CD8-positive, alpha-beta memory T cell (primary cell): ENCODE measurements at regions not wholly inside any gene's neighbourhood (a gene's known extent, or its start where the extent isn't known, plus 50 kb on each side); places are given as distances from the start of the nearest gene placed in this dataset.
"Not testable (repeated sequence)": the region's sequence is repeated elsewhere in the genome, so short reads cannot be mapped to it uniquely, and the experiment has no call there.

Experiments
- CTCF ChIA-PET: fragments of 350-600 bp; sonication (Branson Sonifier 250); formaldehyde crosslinking; loops from one replicate; lab custom pipeline; 2021; ENCODE audit warnings: antibody characterized with exemption; lab: Charles Lee
- POLR2A ChIA-PET: fragments of 350-600 bp; sonication (Branson Sonifier 250); formaldehyde crosslinking; loops from one replicate; lab custom pipeline; 2021; ENCODE audit warnings: antibody characterized with exemption; lab: Charles Lee
- DNase-seq, 5 donors: peaks; one replicate each; pipeline versions ENCODE4 v3.0.0 to v3.0.0-alpha.2; 2020 to 2022; ENCODE audit warnings: mixed read lengths in 1 of 5
- H3K27ac ChIP-seq: one replicate; pipeline ENCODE4 v1.7.0; 2013; ENCODE audit warnings: low read depth, mild to moderate bottlenecking, low read length, moderate library complexity
- H3K27me3 ChIP-seq: 2 replicates; pipeline ENCODE4 v1.7.0; 2013; ENCODE audit warnings: low read length, mild to moderate bottlenecking; ENCODE audit not compliant: insufficient read depth, poor library complexity, severe bottlenecking
- H3K36me3 ChIP-seq: 2 replicates; pipeline ENCODE4 v1.7.0; 2013; ENCODE audit warnings: mild to moderate bottlenecking, low read length, moderate library complexity; ENCODE audit not compliant: insufficient read depth
- H3K4me1 ChIP-seq: 2 replicates; pipeline ENCODE4 v1.7.0; 2013; ENCODE audit warnings: mild to moderate bottlenecking, low read length, moderate library complexity; ENCODE audit not compliant: insufficient read depth
- H3K4me3 ChIP-seq: 2 replicates; pipeline ENCODE4 v1.7.0; 2013; ENCODE audit warnings: mild to moderate bottlenecking, low read length
- H3K9me3 ChIP-seq: 2 replicates; pipeline ENCODE4 v1.7.0; 2013; ENCODE audit warnings: mild to moderate bottlenecking, low read length
- H3K27ac Mint-ChIP-seq, 8 donors: one replicate each; pipeline ENCODE4 v1.8.0; 2020 to 2021; ENCODE audit warnings: mixed read lengths in 8 of 8, mild to moderate bottlenecking in 6 of 8, inconsistent platforms in 3 of 8, moderate library complexity in 3 of 8
- H3K27me3 Mint-ChIP-seq, 2 donors: one replicate each; pipeline ENCODE4 v1.8.0; 2020 to 2021; ENCODE audit warnings: mixed read lengths in 2 of 2, mild to moderate bottlenecking in 1 of 2, moderate library complexity in 1 of 2
- H3K36me3 Mint-ChIP-seq, 3 donors: one replicate each; pipeline ENCODE4 v1.8.0; 2020 to 2021; ENCODE audit warnings: mixed read lengths in 3 of 3, inconsistent platforms in 1 of 3, mild to moderate bottlenecking in 1 of 3
- H3K4me1 Mint-ChIP-seq, 3 donors: one replicate each; pipeline ENCODE4 v1.8.0; 2020 to 2021; ENCODE audit warnings: mixed read lengths in 3 of 3, inconsistent platforms in 1 of 3, mild to moderate bottlenecking in 1 of 3
- H3K4me3 Mint-ChIP-seq, 7 donors: one replicate each; pipeline ENCODE4 v1.8.0; 2020 to 2021; ENCODE audit warnings: mixed read lengths in 7 of 7, mild to moderate bottlenecking in 6 of 7, moderate library complexity in 4 of 7, inconsistent platforms in 2 of 7
- H3K9me3 Mint-ChIP-seq, 5 donors: one replicate each; pipeline ENCODE4 v1.8.0; 2020 to 2022; ENCODE audit warnings: mixed read lengths in 5 of 5, mild to moderate bottlenecking in 3 of 5, moderate library complexity in 2 of 5, inconsistent platforms in 1 of 5

DNA sequence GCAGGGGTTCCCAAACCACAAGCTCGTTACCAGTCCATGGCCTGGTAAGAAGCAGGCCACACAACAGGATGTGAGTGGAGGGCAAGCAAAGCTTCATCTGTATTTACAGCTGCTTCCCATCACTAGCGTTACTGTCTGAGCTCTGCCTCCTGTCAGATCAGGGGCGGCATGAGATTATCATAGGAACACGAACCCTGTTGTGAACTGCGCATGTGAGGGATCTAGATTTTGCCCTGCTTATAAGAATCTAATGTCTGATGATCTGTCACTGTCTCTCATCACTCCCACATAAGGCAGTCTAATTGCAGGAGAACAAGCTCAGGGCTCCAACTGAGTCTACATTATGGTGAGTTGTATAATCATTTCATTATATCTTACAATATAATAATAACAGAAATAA is 677.4 kb upstream of the SLITRK6 start:
- Histone ChIP-seq H3K4me3 (no peak overlapping the region), H3K36me3 (no peaks in the 10 kb centered on the region), H3K4me1 (no peaks in the 10 kb centered on the region), H3K27me3 (no peaks in the 10 kb centered on the region), H3K9me3 (no peaks in the 10 kb centered on the region), H3K27ac (no peak overlapping the region)
- no peak for DNase-seq
- ChIA-PET CTCF (no interaction called here), POLR2A (no interaction called here)
- H3K27me3 Mint-ChIP-seq: no peaks in the 10 kb centered on the region
- H3K9me3 Mint-ChIP-seq: peaks cover 3 to 29% (median 4%) of the 10 kb centered on the region in 5 donors
- H3K27ac Mint-ChIP-seq: no peak overlapping the region
- no peaks in the 10 kb centered on the region for H3K4me1 Mint-ChIP-seq
- no peak overlapping the region for H3K4me3 Mint-ChIP-seq
- H3K36me3 Mint-ChIP-seq: no peaks in the 10 kb centered on the region

DNA sequence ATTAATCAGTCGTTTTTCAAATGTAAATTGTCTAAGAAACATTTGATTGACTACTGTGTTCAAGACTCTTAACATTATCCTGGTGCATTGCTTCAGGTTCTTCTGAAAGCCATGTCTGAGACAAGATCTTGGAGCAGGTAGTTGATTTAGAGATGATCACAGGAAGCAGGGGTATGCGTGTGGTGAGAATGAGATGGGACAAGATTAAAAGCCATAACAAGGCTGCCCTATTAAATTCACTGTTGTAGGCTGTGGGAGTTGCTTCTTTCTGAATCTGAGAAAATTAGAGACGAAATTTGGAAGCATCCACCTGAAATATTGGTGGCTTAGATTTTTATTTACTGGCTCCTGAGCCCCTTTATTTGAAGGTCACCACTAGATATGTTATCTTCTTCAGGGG is 687.4 kb upstream of the SLITRK6 start:
- ChIA-PET CTCF (no interaction called here), POLR2A (no interaction called here)
- H3K4me1 Mint-ChIP-seq: peaks cover 0 to 3% (median 0%) of the 10 kb centered on the region in 3 donors
- H3K27me3 Mint-ChIP-seq: no peaks in the 10 kb centered on the region
- Histone ChIP-seq H3K36me3 (no peaks in the 10 kb centered on the region), H3K4me3 (no peak overlapping the region), H3K27ac (no peak overlapping the region), H3K27me3 (no peaks in the 10 kb centered on the region), H3K4me1 (no peaks in the 10 kb centered on the region), H3K9me3 (no peaks in the 10 kb centered on the region)
- peaks cover 2 to 18% (median 7%) of the 10 kb centered on the region in 5 donors for H3K9me3 Mint-ChIP-seq
- peak overlapping the region in 1 of 8 donors; percentile 32 for H3K27ac Mint-ChIP-seq
- no peaks in the 10 kb centered on the region for H3K36me3 Mint-ChIP-seq
- H3K4me3 Mint-ChIP-seq: peak overlapping the region in 2 of 7 donors; percentile 8 to 9
- DNase-seq: no peak

DNA sequence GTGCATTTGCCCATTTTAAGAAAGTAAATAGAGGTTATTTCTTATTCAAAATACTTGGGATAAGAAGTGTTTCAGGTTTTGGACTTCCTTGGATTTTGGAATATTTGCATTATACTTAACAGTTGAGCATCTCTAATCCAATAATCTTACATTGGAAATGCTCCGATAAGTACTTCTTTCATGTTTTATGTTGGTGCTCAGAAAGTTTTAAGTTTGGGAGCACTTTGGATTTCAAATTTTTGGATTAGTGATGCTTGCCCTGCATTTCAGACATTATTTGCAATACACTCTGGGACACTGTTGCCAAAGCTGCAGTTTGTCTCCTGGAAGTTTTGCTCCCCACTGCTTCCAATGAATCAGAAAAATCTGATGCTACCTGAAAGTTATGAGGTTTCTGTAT is 691.9 kb upstream of the SLITRK6 start:
- H3K4me1 ChIP-seq: no peaks in the 10 kb centered on the region

DNA sequence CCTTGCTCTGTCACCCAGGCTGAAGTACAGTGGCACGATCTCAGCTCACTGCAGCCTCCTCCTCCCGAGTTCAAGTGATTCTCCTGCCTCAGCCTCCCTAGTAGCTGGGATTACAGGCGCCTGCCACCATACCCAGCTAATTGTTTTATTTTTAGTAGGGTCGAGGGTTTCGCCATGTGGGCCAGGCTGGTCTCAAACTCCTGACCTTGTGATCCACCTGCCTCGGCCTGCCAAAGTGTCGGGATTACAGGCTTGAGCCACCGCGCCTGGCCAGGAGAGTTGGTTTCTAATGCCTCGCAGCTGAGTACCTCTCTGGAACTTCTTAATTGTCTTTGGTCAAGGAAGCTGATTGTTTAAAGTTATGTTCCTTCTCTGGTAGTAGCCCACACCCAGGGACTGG is 702.7 kb upstream of the SLITRK6 start:
- H3K27ac ChIP-seq, H3K27me3 Mint-ChIP-seq, H3K4me1 Mint-ChIP-seq, H3K27ac Mint-ChIP-seq, CTCF ChIA-PET, H3K9me3 ChIP-seq, H3K4me1 ChIP-seq, H3K27me3 ChIP-seq, H3K4me3 Mint-ChIP-seq, H3K4me3 ChIP-seq, DNase-seq, H3K36me3 ChIP-seq, POLR2A ChIA-PET, H3K36me3 Mint-ChIP-seq: not testable (repeated sequence)
- peaks cover 3 to 18% (median 7%) of the 10 kb centered on the region in 5 donors for H3K9me3 Mint-ChIP-seq

More for the DNA sequence above, 691.9 kb upstream of the SLITRK6 start:
- H3K4me3 ChIP-seq: no peak overlapping the region
- no peaks in the 10 kb centered on the region for H3K27me3 ChIP-seq
- no peaks in the 10 kb centered on the region for H3K9me3 ChIP-seq
- no peaks in the 10 kb centered on the region for H3K36me3 ChIP-seq
- H3K27ac Mint-ChIP-seq: no peak overlapping the region
- H3K27ac ChIP-seq: no peak overlapping the region
- ChIA-PET CTCF (no interaction called here), POLR2A (no interaction called here)
- no peaks in the 10 kb centered on the region for H3K36me3 Mint-ChIP-seq
- no peak overlapping the region for H3K4me3 Mint-ChIP-seq
- H3K9me3 Mint-ChIP-seq: peaks cover 0 to 15% (median 2%) of the 10 kb centered on the region in 5 donors
- DNase-seq: no peak
- H3K4me1 Mint-ChIP-seq: peaks cover 0 to 3% (median 0%) of the 10 kb centered on the region in 3 donors
- H3K27me3 Mint-ChIP-seq: no peaks in the 10 kb centered on the region

DNA sequence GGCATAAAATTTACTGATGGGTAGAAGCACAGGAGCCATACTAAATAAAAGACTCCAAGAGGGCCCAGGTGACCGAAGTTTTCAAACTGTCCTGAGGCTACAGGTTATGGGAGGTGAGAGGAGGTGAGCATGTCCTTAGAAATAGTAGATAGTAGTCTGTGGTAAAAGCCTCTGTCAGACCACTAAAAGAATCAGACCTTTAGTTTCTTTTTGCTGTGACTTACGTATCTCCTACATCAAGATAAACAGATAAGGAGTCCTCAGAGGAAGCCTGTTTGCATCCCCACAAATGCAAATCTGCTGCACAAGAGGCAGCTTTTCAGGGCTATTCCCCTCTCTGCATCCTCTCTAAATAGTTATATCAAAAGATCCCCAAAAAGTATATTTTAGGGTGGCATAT is 711.6 kb upstream of the SLITRK6 start:
- H3K27ac Mint-ChIP-seq: no peak overlapping the region
- no peaks in the 10 kb centered on the region for H3K36me3 ChIP-seq
- H3K36me3 Mint-ChIP-seq: peaks cover 0 to 7% (median 0%) of the 10 kb centered on the region in 3 donors
- no peak for DNase-seq
- no peak overlapping the region for H3K27ac ChIP-seq
- H3K4me1 ChIP-seq: no peaks in the 10 kb centered on the region
- CTCF ChIA-PET: no interaction called here
- no peaks in the 10 kb centered on the region for H3K27me3 ChIP-seq
- POLR2A ChIA-PET: no interaction called here
- no peaks in the 10 kb centered on the region for H3K27me3 Mint-ChIP-seq
- peaks cover 5 to 24% (median 10%) of the 10 kb centered on the region in 5 donors for H3K9me3 Mint-ChIP-seq
- no peaks in the 10 kb centered on the region for H3K4me1 Mint-ChIP-seq
- H3K4me3 ChIP-seq: no peak overlapping the region
- H3K9me3 ChIP-seq: no peaks in the 10 kb centered on the region
- no peak overlapping the region for H3K4me3 Mint-ChIP-seq

DNA sequence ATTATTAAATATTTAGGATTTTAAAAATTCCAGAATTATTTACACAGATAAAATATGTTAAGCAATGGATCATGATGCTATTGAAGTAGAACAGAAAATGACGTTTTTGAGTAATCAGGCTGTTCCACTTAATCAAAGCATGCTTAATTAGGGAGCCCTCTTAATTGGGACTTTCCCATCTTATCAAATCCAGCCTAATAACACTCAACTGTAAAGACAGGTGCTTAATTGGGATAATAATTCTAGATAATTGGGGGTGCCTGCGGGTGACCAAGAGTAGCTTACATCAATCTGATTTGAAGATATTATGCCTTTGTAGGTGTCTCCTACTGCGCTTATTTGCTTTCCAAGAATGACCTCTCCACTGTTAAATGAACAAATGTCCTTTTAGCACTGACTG is 742.2 kb upstream of the SLITRK6 start:
- DNase-seq: no peak
- ChIA-PET CTCF (no interaction called here), POLR2A (no interaction called here)
- no peaks in the 10 kb centered on the region for H3K9me3 ChIP-seq
- Mint-ChIP-seq H3K4me3 (no peak overlapping the region), H3K4me1 (no peaks in the 10 kb centered on the region), H3K36me3 (no peaks in the 10 kb centered on the region), H3K27me3 (no peaks in the 10 kb centered on the region), H3K9me3 (peaks cover 2 to 10% (median 3%) of the 10 kb centered on the region in 5 donors), H3K27ac (no peak overlapping the region)
- no peaks in the 10 kb centered on the region for H3K36me3 ChIP-seq
- no peaks in the 10 kb centered on the region for H3K4me1 ChIP-seq
- H3K4me3 ChIP-seq: no peak overlapping the region
- no peaks in the 10 kb centered on the region for H3K27me3 ChIP-seq
- H3K27ac ChIP-seq: no peak overlapping the region

DNA sequence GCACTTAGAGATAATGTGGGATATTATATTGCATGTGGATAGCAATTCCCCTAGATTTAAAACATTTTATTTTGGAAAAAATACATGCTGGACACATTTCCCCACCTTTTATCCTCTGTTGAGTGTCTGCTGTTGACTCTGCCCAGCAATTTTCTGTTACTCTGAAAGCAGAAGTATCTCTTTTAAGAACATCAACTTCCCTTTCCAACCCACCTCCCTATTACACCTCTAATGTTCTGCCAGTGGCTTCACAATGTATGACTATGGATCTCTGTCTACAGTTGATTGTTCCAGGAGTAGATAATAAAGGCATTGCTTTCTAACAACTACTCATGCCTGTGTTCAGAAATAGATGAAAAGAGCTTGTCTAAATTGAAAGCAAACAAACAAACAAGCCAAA is 754.8 kb upstream of the SLITRK6 start:
- Mint-ChIP-seq H3K4me1 (no peaks in the 10 kb centered on the region), H3K36me3 (no peaks in the 10 kb centered on the region), H3K27me3 (no peaks in the 10 kb centered on the region), H3K9me3 (peaks cover 0 to 22% (median 2%) of the 10 kb centered on the region in 5 donors), H3K27ac (no peak overlapping the region), H3K4me3 (no peak overlapping the region)
- Histone ChIP-seq H3K27me3 (no peaks in the 10 kb centered on the region), H3K9me3 (no peaks in the 10 kb centered on the region), H3K4me3 (no peak overlapping the region), H3K4me1 (no peaks in the 10 kb centered on the region), H3K27ac (no peak overlapping the region), H3K36me3 (no peaks in the 10 kb centered on the region)
- DNase-seq: no peak
- POLR2A ChIA-PET: no interaction called here
- CTCF ChIA-PET: no interaction called here

DNA sequence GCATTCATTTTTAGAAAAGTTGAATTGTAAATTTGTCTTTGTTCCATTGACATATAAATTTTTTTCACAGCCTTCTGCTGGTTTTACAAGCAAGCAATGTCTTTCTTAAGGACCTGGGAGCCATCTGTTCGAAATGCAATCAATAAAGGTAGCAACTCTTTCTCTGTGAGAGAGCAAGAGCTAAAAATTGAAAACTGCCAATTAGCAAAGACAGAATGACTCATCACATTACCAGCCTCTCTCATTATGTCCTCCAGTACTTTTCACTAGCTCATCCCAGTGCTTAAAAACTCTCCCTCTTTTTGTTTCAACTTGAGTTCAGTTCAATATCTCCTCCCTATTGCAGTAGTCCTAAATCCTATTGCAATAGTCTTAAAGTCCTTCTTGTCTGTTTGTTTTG is 760.7 kb upstream of the SLITRK6 start:
- DNase-seq: no peak
- no peaks in the 10 kb centered on the region for H3K4me1 ChIP-seq
- Mint-ChIP-seq H3K4me3 (no peak overlapping the region), H3K27ac (no peak overlapping the region), H3K27me3 (no peaks in the 10 kb centered on the region), H3K36me3 (no peaks in the 10 kb centered on the region), H3K9me3 (peaks cover 2 to 13% (median 5%) of the 10 kb centered on the region in 5 donors), H3K4me1 (no peaks in the 10 kb centered on the region)
- no peak overlapping the region for H3K27ac ChIP-seq
- ChIA-PET CTCF (no interaction called here), POLR2A (no interaction called here)
- H3K36me3 ChIP-seq: no peaks in the 10 kb centered on the region
- H3K27me3 ChIP-seq: no peaks in the 10 kb centered on the region
- H3K4me3 ChIP-seq: no peak overlapping the region
- H3K9me3 ChIP-seq: no peaks in the 10 kb centered on the region

DNA sequence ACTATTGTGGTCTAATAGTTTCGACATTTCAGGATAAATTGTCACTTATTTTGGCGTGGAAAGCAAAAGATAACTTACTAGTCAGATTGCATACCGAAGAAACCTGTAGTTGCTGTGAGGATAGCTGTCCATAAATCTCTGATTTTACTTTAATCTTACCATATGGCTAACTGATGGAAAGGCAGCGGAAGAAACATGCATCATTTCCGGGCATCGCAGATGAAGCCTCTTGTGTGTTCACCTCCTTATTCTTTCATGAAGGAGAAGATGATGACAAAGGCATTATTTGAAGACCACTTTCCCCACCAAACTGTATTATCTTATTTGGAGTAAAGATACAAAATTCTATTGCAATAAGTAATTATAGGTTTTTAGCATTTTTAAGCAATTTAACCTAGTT is 763.6 kb upstream of the SLITRK6 start:
- no peaks in the 10 kb centered on the region for H3K27me3 ChIP-seq
- Mint-ChIP-seq H3K4me3 (no peak overlapping the region), H3K36me3 (no peaks in the 10 kb centered on the region), H3K27ac (peak overlapping the region in 1 of 8 donors; percentile 26), H3K4me1 (no peaks in the 10 kb centered on the region), H3K9me3 (peaks cover 2 to 14% (median 8%) of the 10 kb centered on the region in 5 donors), H3K27me3 (no peaks in the 10 kb centered on the region)
- H3K27ac ChIP-seq: no peak overlapping the region
- no peaks in the 10 kb centered on the region for H3K36me3 ChIP-seq
- ChIA-PET CTCF (no interaction called here), POLR2A (no interaction called here)
- DNase-seq: no peak
- no peaks in the 10 kb centered on the region for H3K9me3 ChIP-seq
- no peaks in the 10 kb centered on the region for H3K4me1 ChIP-seq
- H3K4me3 ChIP-seq: no peak overlapping the region
